HAP-1 (cell line): ENCODE measurements at regions not wholly inside any gene's neighbourhood (a gene's known extent, or its start where the extent isn't known, plus 50 kb on each side); places are given as distances from the start of the nearest gene placed in this dataset.

ENCODE experiments used
- DNase-seq, 2 experiments: peaks; one replicate each; pipeline ENCODE4 v3.0.0-alpha.2; 2016 to 2020; ENCODE audit warnings: low spot score in 2 of 2
- H3K27me3 ChIP-seq: fragments of 250-450 bp; sonication (Bioruptor Pico); 2 replicates; pipeline ENCODE4 v1.5.1; 2020; ENCODE audit warnings: low read depth, mild to moderate bottlenecking, moderate library complexity
- H3K36me3 ChIP-seq: fragments of 250-450 bp; sonication (Bioruptor Pico); replicated peaks from 2 replicates; pipeline ENCODE4 v1.5.1; 2020; ENCODE audit warnings: mild to moderate bottlenecking
- H3K4me1 ChIP-seq: fragments of 250-450 bp; sonication (Bioruptor Pico); 2 replicates; pipeline ENCODE4 v1.5.1; 2020; ENCODE audit warnings: mild to moderate bottlenecking
- H3K4me3 ChIP-seq: fragments of 250-450 bp; sonication (Bioruptor Pico); 2 replicates; pipeline ENCODE4 v1.5.1; 2020; ENCODE audit warnings: mild to moderate bottlenecking, moderate library complexity
- H3K9me3 ChIP-seq: fragments of 250-450 bp; sonication (Bioruptor Pico); 2 replicates; pipeline ENCODE4 v1.5.1; 2020; ENCODE audit warnings: mild to moderate bottlenecking, moderate library complexity
- in situ Hi-C: fragments of 300-500 bp; cut with MboI; formaldehyde crosslinking; loops from 3 replicates; pipeline ENCODE4 v1.14.3; 2020; ENCODE audit warnings: low sequenced_read_pairs, inconsistent platforms, mixed read lengths

DNA sequence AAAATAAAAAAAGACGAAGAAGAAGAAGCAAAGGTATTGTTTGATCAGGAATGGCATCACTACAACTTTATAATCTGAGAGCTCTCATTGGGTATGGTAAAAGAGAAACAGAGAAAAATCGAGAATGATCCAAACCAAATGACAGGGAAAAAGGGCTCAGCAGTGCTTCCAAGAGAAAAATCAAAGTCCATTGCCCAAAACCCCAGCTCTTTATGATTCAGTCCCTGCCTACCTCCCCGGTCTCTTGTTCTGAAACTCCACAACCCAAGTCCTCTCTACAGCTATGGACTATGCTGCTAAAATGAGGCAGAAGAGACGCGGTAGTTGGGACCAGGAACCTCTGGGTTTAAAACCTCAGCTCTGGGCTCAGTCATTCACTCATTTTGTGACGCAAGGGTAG lies 341.1 kb upstream of the PPARGC1A start:
- Histone ChIP-seq H3K4me3 (no peak overlapping the region), H3K27me3 (no peaks in the 10 kb centered on the region), H3K4me1 (no peaks in the 10 kb centered on the region), H3K9me3 (no peaks in the 10 kb centered on the region), H3K36me3 (no peaks in the 10 kb centered on the region)
- no peak for DNase-seq
- in situ Hi-C loops, result no loop called here

DNA sequence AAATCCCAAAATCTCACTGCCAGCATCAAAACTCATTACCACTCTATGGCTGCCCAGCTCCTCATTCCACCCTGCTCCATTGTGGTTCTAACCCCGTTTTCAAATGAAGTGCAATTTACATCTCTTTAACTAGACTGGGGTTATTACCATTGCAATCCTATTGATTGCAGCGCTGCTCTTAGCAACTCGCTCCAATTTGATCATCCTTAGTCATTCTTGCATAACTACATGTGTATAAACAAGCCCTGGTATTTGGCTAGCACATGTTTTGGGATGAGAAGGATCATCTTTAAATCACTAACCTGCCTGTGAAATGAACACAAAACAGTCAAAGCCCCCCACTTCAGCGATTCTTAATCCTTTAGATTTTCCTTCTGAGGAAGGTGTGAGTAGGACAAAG lies 340.1 kb upstream of the PPARGC1A start:
- H3K4me3 ChIP-seq, result no peak overlapping the region
- DNase-seq, result no peak
- in situ Hi-C loops, result no loop called here
- no peaks in the 10 kb centered on the region for H3K36me3 ChIP-seq
- H3K27me3 ChIP-seq, result no peaks in the 10 kb centered on the region
- H3K4me1 ChIP-seq, result no peaks in the 10 kb centered on the region
- no peaks in the 10 kb centered on the region for H3K9me3 ChIP-seq

DNA sequence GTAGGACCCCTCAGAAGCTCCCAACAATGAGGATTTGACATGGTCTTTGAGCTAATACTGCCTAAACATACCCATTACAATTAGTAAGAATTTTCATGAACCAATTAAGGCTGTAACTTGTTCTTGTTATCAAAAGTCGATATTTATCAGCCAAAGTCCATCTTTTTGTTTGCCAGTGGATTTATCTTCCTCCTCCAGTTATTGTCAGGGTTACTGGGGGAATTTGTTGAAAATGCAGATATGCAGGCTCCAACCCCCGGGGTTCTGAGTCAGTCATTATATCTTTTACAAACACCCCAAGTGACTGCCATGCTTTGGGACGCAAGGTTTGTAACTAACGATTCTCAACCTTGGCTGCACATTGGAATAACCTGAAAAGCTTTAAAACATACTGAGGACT lies 338.8 kb upstream of the PPARGC1A start:
- no peaks in the 10 kb centered on the region for H3K27me3 ChIP-seq
- no peaks in the 10 kb centered on the region for H3K36me3 ChIP-seq
- no peak overlapping the region for H3K4me3 ChIP-seq
- no peaks in the 10 kb centered on the region for H3K9me3 ChIP-seq
- in situ Hi-C loops, result no loop called here
- no peak for DNase-seq
- H3K4me1 ChIP-seq, result no peaks in the 10 kb centered on the region

DNA sequence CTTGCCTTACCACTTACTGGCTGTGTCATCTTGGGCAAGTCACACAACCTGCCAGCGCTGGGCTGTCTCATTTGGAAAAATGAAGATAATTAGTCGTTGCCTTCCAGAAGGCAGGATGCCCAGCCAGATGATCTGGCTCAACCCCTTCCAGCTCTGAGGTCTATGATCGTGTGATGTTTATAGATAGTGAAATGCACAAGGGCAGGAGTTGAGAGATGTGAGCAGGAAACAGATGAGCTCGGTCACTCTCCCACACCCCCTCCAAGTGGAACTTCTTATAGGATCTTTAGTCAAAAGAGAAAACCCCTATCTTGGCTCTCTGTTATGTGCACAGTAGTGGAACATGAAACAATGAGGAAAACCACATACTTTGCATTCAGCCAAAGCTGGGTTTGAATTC lies 336.8 kb upstream of the PPARGC1A start:
- H3K4me1 ChIP-seq, result no peaks in the 10 kb centered on the region
- no peaks in the 10 kb centered on the region for H3K9me3 ChIP-seq
- no peak overlapping the region for H3K4me3 ChIP-seq
- in situ Hi-C loops, result no loop called here
- DNase-seq, result no peak
- no peaks in the 10 kb centered on the region for H3K36me3 ChIP-seq
- no peaks in the 10 kb centered on the region for H3K27me3 ChIP-seq

DNA sequence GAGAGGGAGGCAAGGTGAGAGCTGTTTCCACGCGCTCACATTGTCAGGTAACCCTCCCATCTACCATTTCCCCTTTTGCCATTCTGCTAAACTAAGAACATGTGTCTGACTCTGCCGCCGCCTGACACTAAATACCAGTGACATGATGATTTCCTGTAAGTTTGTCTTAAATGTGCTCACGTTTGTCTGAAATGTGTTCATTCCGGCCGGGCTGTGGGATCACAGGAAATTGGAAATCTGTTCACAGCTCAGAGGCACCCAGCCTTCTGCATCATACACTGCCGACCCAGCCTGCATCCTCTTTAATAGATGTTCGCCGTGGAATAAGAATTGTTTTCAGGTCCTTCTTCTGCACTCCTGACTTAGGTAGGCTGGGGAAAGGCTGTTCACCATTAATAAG lies 336.2 kb upstream of the PPARGC1A start:
- no peaks in the 10 kb centered on the region for H3K9me3 ChIP-seq
- H3K36me3 ChIP-seq, result no peaks in the 10 kb centered on the region
- no peak for DNase-seq
- no peaks in the 10 kb centered on the region for H3K4me1 ChIP-seq
- in situ Hi-C loops, result no loop called here
- H3K27me3 ChIP-seq, result no peaks in the 10 kb centered on the region
- no peak overlapping the region for H3K4me3 ChIP-seq

DNA sequence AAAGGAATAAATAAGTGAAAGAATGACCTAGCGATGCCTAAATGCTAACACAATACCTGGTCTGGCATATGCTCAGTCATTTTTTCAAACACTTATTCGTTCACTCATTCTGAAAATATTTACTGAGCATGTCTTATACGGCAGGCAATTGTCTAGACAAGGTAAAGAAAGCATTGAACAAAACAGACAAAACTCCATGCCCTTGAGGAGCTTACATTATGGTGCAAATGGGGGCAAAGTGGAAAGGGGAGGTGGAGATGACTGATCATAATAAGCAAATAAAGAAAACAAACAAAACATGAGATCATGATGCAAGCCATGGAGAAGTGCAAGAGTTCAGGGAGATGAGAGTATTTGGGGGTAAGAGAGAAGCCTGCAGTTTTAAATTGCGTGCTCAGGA lies 334.6 kb upstream of the PPARGC1A start:
- H3K4me3 ChIP-seq, result no peak overlapping the region
- no peaks in the 10 kb centered on the region for H3K36me3 ChIP-seq
- in situ Hi-C loops, result no loop called here

DNA sequence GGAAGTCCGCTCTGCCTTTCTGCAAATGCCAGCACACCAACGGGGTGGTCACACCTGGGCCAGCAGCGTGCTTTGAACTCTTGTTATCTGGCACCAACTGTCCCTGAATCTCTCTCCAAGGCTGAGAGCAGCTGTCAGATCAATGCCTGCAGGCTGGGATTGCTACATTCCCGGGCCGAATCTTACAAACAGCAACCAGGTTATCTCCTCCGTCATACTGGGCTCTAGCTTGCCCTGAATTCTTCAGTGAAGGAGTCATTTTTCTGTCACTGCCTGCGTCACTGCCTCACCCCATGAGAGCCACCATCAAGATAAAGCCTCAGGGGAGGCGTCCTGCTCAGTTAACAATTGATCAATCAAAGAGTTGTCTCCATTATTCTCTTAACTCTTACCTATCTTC lies 329.4 kb upstream of the PPARGC1A start:
- no peaks in the 10 kb centered on the region for H3K9me3 ChIP-seq
- no peaks in the 10 kb centered on the region for H3K4me1 ChIP-seq
- H3K4me3 ChIP-seq, result no peak overlapping the region
- in situ Hi-C loops, result no loop called here
- DNase-seq, result no peak
- no peaks in the 10 kb centered on the region for H3K36me3 ChIP-seq
- no peaks in the 10 kb centered on the region for H3K27me3 ChIP-seq

More for the DNA sequence above, 334.6 kb upstream of the PPARGC1A start:
- Histone ChIP-seq H3K9me3 (no peaks in the 10 kb centered on the region), H3K4me1 (no peaks in the 10 kb centered on the region), H3K27me3 (no peaks in the 10 kb centered on the region)
- DNase-seq, result no peak

DNA sequence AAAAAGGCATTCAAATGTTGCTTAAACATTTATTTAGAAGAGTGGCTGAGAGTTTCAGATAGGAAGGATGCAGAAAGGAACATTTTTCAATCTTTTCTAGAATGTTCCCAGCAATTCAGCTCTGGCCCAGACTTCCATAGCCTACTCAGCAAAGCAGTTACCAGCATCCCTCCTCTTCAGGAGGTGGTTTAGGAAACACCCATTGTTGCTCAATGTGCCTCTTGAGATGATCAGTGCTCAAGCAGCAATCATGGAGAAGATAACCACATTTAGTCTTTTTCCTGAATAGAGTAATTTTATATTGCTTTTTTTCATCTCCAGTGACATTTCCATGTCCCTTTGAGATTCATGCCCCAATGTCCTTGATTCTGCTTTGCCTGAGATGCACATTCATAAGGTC lies 328.7 kb upstream of the PPARGC1A start:
- no peak for DNase-seq
- H3K36me3 ChIP-seq, result no peaks in the 10 kb centered on the region
- no peaks in the 10 kb centered on the region for H3K9me3 ChIP-seq
- no peaks in the 10 kb centered on the region for H3K4me1 ChIP-seq
- H3K4me3 ChIP-seq, result no peak overlapping the region
- H3K27me3 ChIP-seq, result no peaks in the 10 kb centered on the region
- in situ Hi-C loops, result no loop called here

DNA sequence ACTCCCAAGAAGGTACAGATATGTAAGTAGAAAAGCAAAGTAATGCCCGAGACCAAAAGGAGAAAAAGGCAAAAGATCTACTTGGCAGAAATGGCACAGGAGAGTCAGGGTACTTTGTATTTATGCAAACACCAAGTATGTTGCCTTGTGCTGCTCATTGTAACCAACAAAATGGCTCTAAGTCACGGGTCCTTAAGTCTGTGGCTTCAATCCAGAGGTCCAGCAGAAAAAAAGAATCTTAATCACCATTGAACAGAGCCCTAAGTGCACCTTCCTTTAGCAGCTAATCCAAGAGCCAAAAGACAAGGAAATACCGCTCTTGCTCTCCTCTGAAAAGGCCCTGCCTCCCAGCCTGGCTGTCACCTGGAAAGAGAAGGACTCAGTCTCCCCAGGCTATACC lies 324.9 kb upstream of the PPARGC1A start:
- in situ Hi-C loops, result no loop called here

DNA sequence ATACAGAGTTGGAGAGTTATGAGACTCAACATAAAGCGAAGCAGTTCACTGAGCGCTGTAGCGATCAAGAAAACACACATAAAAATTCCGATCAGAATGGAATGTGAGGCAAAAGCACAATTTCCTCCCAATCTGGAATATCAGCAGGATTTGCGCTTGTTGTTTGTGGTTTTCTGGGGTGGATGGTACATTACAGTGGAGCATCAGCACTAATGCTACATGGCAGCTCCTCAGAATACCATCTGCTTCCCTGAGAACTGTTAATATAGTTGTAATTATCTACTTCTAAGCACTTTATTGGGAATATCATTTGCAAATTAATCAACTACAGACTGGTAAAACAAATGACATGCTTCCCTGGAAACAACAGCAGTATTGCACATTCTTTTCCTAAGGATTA lies 324.1 kb upstream of the PPARGC1A start:
- Histone ChIP-seq H3K27me3 (no peaks in the 10 kb centered on the region), H3K4me1 (no peaks in the 10 kb centered on the region), H3K9me3 (no peaks in the 10 kb centered on the region), H3K4me3 (no peak overlapping the region), H3K36me3 (no peaks in the 10 kb centered on the region)
- no peak for DNase-seq
- in situ Hi-C loops, result no loop called here

More for the DNA sequence above, 324.9 kb upstream of the PPARGC1A start:
- Histone ChIP-seq H3K4me1 (no peaks in the 10 kb centered on the region), H3K4me3 (no peak overlapping the region), H3K27me3 (no peaks in the 10 kb centered on the region), H3K36me3 (no peaks in the 10 kb centered on the region), H3K9me3 (no peaks in the 10 kb centered on the region)
- DNase-seq, result no peak

DNA sequence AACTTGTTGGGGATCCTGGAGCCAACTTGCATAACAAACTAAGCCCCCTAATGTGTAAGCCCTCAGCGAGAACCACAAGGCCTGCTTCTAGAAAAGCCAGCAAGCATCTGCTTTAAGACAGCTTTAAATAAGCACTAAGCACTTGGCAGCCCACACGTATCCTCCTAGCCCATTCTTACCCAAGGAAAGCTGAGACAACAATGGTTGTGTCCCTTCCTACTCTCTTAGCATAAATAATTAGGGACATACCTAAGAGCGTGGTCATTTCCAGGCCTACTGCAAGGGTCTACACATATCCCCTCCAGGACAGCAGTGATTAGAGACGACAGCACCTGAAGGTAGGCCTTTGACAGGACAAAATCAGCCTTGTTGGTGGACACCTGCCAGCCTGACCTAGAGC lies 322.8 kb upstream of the PPARGC1A start:
- Histone ChIP-seq H3K36me3 (no peaks in the 10 kb centered on the region), H3K4me3 (no peak overlapping the region), H3K4me1 (no peaks in the 10 kb centered on the region), H3K27me3 (no peaks in the 10 kb centered on the region), H3K9me3 (no peaks in the 10 kb centered on the region)
- DNase-seq, result no peak
- in situ Hi-C loops, result no loop called here

DNA sequence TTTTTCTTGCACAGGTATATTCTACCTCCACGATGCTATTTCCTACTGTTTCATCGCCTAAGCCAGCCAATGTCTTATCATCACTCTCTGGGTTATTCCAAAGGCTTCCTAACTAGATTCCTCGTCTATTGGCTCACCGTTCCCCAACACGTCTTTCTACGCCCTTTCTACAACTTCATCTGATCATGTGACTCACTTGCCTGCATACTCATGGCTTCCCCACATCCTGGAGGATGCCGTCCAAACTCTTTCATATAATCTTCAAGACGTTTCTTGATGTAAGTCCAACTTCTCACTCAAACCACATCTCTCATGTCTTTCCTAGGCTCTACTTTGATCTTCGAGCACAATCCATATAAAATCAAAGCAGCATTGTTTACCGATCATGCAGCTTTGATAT lies 322.0 kb upstream of the PPARGC1A start:
- in situ Hi-C loops, result no loop called here
- Histone ChIP-seq H3K9me3 (no peaks in the 10 kb centered on the region; the same call in 1 of the 2 replicates), H3K4me3 (no peak overlapping the region), H3K36me3 (no peaks in the 10 kb centered on the region), H3K27me3 (no peaks in the 10 kb centered on the region), H3K4me1 (no peaks in the 10 kb centered on the region)
- DNase-seq, result no peak

DNA sequence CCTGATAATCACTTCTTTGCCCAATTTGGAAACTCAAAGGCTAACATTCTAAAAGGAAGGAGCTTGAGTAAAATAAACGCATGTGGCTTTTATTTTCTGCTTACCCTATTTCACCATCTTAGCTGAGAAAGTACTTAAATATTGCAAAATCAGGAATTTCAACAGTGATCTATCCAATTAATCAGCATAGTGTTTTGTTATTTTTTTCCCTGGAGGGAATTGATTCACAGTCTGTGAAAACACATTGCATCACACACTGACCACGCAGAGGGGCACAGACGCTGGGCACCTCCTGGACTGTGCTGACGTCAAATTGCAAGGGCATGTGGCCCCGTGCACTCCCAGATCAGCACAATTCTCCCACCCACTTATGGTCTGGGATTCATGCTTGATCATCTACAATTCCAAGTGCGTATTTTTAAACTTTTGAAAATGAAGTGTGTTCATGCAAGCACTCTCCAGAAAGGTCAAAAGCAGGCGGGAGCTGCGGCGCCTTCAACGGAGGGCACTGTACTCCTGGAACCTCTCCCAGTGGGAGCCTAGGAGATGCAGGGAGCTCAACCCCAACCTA lies 320.6 kb upstream of the PPARGC1A start:
- no peaks in the 10 kb centered on the region for H3K36me3 ChIP-seq
- no peak overlapping the region for H3K4me3 ChIP-seq
- H3K4me1 ChIP-seq, result no peaks in the 10 kb centered on the region
- H3K27me3 ChIP-seq, result no peaks in the 10 kb centered on the region
- DNase-seq, result no peak
- no peaks in the 10 kb centered on the region; the same call in 1 of the 2 replicates for H3K9me3 ChIP-seq
- in situ Hi-C loops, result no loop called here

DNA sequence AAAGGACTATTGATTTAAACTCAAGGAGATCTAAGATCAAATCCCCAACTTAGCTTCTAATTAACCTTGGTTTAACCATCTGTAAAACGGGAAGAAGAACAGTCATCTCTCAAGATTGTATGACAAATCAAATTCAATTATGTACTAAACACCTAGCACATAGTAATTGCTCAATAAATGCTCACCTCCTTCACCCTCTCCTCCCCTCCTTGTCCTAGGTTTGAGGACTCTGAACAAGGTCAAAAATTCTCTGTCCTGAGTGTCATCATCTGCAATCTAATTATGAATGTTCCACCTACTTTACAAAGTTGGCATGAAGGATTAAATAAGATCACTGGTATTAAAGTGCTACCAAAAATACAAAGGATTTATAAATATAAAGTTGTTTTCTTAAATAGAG lies 320.1 kb upstream of the PPARGC1A start:
- in situ Hi-C loops, result no loop called here
- Histone ChIP-seq H3K4me3 (no peak overlapping the region), H3K9me3 (no peaks in the 10 kb centered on the region; the same call in 1 of the 2 replicates), H3K4me1 (no peaks in the 10 kb centered on the region), H3K36me3 (no peaks in the 10 kb centered on the region), H3K27me3 (no peaks in the 10 kb centered on the region)
- DNase-seq, result no peak

DNA sequence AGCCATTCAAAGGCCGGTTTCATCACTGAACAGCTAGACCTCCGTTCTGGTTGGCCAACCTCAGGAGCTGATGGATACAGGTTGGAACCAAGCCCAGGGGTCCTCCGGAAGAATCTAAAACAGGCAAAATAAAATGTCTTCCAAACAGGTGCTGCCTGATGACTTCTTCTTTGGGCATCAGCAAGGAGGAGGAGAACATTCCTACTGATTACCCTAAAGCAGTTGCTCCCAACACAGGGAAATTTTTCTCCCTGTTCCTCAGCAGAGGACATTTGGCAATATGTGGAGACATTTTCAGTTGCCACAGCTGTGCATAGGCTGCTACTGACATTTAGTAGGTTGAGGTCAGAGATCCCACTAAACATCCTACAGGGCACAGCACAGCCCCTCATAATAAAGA lies 319.3 kb upstream of the PPARGC1A start:
- in situ Hi-C loops, result no loop called here
- Histone ChIP-seq H3K9me3 (no peaks in the 10 kb centered on the region; the same call in 1 of the 2 replicates), H3K36me3 (no peaks in the 10 kb centered on the region), H3K27me3 (no peaks in the 10 kb centered on the region), H3K4me3 (no peak overlapping the region), H3K4me1 (no peaks in the 10 kb centered on the region)
- no peak for DNase-seq
